ENCODE measurements at regions not wholly inside any gene's neighbourhood (a gene's known extent, or its start where the extent isn't known, plus 50 kb on each side); places are given as distances from the start of the nearest gene placed in this dataset.

DNA sequence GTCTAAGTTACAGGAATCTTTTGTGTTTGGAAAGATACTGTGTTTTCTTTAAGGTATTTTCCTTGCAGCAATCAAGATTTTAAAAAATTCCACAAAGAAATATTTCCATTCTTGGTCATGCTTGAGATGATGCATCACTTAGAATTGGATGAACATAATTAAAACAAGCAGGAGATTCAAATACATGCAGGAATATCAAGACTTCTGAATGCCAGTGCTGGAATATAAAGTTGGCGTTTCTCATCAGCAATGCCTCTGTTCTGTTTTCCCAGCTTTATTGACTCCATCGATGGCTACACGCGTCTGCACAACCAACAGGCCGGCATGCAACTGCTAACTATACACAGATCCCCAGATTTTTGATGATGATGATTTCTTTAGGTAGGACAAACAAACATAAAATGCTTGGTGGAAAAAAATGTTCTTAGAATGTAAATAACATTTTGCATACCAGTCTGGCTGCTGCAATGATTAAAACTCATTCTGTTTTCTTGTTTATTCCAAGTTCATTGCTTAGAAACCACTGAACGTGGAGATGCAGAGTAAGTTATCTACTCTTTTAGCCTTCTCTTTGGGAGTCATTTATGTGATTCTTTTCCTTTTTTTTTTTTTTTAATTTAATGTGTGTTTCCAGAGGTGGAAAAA, 91.3 kb upstream of the FAM171A1 start:
- no peak for DNase-seq

DNA sequence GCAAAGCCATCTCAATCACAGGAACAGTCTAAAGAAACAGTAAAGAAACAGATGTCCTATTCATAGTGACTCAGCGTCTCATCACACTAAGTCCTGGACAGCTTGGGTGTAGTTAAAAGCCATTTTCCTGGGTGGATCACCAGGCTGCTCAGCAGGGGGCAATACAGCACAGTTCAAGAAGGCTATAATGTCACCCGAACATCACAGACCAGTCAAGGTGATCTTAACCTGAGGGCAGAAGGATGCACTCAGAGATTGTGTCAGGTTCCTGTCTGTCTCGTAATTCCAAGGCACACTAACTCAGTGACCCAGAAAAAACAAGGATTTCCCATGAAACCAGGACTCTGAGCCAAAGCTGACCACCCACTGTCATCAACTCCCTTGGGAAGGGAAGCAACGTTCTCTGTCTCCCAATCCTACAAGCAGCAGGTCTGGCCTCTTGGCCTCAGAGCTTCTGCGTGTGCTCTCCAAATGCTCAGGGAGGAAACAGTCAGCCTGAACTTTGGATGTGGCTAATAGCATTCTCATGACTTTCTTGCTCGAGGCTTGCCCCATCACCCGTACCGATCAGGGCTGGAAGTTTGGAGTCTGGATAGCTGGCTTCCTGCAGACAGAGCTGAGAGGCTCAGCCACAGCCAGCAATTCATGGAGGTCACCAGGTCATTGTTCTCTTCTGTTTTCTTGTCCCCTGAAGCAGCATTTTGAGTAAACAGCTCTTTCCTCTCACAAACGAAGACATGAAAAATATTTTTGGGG, 90.4 kb upstream of the FAM171A1 start:
- no peak for DNase-seq

DNA sequence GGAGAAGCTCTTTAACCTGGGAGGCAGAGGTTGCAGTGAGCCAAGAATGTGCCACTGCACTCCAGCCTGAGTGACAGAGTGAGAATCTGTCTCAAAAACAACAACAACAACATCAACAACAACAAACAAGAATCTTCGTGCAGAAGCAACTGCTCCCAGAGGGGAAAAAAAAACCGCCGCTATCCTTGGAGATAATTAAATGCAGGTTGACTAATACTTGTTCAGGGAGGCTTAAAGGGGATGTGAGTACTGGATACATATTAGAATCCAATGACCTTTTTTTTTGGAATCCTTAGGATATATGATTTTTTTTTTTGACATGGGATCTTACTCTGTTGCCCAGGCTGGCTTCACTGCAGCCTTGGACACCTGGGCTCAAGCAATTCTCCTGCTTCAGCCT, 89.6 kb upstream of the FAM171A1 start:
- no peak for DNase-seq

- DNase-seq, result no peak
These were observed 88.1 kb upstream of the FAM171A1 start for GRCh38 chr10:15459218-15459617.

DNA sequence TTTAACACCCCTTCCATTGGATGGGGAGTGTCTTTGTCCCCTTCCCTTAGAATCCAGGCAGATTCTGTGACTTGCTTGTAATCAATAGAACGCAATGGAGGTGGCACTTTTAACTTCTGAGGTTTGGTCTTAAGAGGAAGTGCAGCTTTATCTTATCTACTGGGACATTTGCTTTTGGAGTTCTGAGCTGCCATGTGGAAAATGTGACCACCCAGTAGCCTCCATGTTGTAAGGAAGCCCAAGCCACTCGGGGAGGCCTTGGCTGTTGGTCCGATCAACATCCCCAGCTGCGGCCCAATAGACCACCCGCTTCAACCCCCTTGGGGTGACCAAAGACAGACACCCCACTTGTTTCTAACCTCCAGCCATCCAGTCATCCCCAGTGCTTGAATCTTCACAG, 86.3 kb upstream of the FAM171A1 start:
- DNase-seq, result no peak

DNA sequence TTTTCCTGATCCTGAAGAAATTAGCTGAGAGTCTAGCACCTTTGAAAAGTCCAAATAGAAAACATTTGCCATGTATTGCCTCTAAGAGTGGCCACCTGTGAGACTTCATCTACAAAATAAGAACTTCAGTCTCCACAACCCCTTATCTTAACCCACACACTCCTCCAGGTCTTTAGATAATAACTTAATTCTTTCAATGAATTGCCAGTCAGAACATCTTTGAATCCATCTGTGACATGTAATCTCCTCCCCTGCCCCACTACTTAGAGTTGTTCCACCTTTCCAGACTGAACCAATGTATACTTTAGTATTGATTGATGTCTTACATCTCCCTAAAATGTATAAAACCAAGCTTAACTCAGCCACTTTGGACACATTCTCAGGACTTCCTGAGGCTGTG, 84.4 kb upstream of the FAM171A1 start:
- no peak for DNase-seq

GRCh38 chr10:15453926-15454325, 82.8 kb upstream of the FAM171A1 start:
- DNase-seq, result no peak

DNA sequence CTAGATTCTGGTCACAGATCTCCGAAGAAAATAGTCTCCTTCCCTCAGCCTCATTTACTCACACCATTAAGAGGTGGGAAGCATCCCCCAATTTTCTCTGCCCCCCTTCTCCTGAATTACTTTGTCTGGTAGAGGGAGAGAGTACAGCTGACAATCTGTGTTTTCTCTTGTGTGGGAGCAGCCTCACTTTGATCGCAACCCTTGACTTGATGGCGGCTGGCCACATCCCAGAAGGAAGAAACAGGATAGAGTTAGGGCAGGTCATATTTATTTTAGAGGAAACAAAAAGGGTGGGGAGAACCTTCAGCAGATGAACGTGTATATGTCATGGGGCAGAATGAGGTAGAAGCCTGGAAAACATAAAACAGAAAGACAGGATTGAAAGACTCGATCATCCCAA, 82.4 kb upstream of the FAM171A1 start:
- DNase-seq, result no peak

DNA sequence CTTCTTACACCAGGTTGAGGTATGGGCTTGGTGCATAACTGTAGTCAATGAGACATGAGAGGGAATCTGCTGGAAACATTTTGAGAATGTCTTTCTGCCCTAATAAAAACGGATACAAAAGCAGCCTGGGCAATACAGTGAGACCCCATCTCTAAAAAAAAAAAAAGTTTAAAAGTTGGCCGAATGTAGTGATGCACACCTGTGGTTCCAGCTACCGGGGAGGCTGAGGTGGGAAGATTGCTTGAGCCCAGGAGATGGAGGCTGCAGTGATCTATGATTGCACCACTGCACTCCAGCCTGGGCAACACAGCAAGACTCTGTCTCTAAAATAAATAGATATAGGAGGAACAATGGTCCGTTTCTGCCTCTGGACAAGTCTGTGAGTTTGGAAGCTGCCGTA, 81.5 kb upstream of the FAM171A1 start:
- DNase-seq, result no peak

- no peak for DNase-seq
These were observed 80.3 kb upstream of the FAM171A1 start for GRCh38 chr10:15451137-15452094.

- DNase-seq, result no peak
These were observed 77.5 kb upstream of the FAM171A1 start for GRCh38 chr10:15448598-15448997.

DNA sequence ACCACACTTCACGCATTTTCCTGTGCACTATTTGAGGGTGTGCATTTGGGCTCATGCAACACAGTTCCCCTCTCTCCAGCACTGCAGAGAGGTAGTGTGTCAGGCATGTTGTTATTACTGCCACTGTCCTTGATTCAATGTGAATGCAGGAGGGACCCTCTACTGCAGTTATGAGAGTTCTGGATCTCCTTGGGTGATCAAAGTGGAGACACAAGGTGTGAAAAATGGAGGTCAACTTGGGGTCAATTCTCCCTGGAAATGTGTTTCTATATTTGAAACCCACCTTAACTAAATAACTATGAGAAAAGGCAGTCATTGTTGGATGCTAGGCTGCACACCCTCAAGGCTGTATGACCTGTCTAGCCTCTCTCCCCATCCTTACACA, 73.9 kb upstream of the FAM171A1 start:
- DNase-seq, result no peak

GRCh38 chr10:15444105-15445005, 73.3 kb upstream of the FAM171A1 start:
- no peak for DNase-seq

- no peak for DNase-seq
These were observed 71.0 kb upstream of the FAM171A1 start for GRCh38 chr10:15442056-15442455.

- DNase-seq, result no peak
These were observed 69.2 kb upstream of the FAM171A1 start for GRCh38 chr10:15440204-15440711.

GRCh38 chr10:15439341-15439842, 68.3 kb upstream of the FAM171A1 start:
- DNase-seq, result no peak

DNA sequence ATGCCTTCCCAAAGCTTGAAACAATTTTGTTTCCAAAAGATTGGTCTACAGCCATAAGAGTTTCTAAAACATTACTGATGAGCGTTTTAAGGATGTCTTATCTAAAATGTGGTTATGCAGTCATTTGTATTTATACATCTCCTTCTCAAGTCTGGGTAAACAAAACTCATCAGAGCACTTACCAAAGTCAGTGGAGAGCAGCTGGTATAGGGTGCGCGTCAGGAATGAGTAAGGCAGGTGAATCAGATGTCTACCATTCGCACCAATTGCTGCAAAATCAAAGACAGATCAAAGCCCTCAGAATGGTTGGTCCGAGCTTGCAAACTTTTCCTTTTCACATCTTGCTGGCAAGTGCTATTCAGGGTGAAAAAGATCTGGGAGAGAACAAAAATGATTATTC, 65.6 kb upstream of the FAM171A1 start:
- no peak for DNase-seq

DNA sequence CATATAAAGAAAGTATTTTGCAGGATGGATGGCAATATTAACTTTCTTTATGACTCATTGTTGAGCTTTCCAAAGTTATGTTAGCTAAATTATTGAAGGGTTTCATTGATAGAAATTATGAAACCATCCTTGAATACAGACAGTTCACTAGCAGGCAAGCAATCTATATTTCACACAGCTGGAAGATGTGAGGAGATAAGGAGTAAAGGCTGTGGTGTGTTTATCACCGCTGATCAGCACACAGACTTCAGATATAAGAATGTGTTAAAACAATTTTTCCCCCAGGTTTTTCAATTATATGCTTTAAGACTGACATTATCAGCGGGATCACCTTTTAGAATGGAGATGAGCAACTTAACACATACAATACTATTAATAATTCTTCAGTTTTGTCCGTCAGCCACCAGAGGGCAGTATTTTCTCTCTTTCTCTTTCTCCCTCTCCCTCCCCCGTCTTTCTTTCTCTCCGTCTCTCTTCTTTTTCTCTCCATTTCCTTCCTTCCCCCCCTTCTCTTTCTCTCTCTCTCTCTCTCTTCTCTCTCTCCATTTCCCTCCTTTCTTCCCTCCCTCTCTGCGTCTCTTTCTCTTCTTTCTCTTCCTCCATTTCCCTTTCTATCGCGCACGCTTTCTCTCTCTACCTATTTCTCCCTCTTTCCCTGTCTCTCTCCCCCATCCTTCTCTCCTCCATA, 62.9 kb upstream of the FAM171A1 start:
- DNase-seq, result peak; percentile 50

- DNase-seq, result no peak
These were observed 61.2 kb upstream of the FAM171A1 start for GRCh38 chr10:15432266-15432665.

GRCh38 chr10:15430969-15431771, 60.1 kb upstream of the FAM171A1 start:
- no peak for DNase-seq

- no peak for DNase-seq
These were observed 57.6 kb upstream of the FAM171A1 start for GRCh38 chr10:15428681-15429080.

Data from CD4-positive, alpha-beta T cell treated with Interleukin-10 for 1 hour (primary cell).